Smooth muscle cell (in vitro differentiated cells): ENCODE measurements at regions not wholly inside any gene's neighbourhood (a gene's known extent, or its start where the extent isn't known, plus 50 kb on each side); places are given as distances from the start of the nearest gene placed in this dataset.

Experiments
- DNase-seq: peaks from one replicate; lab custom pipeline; 2025; ENCODE audit not compliant: unreplicated experiment; lab: John Stamatoyannopoulos, UW
- H2AFZ ChIP-seq: fragments of 200-600 bp; sonication (generic); 2 replicates; pipeline ENCODE4 v1.6.0; 2016; ENCODE audit warnings: antibody characterized with exemption, low read depth, mild to moderate bottlenecking
- H3F3A ChIP-seq: fragments of 200-600 bp; sonication (generic); 2 replicates; pipeline ENCODE4 v1.6.0; 2017; ENCODE audit warnings: antibody characterized with exemption, low read depth
- H3K27ac ChIP-seq: fragments of 200-600 bp; sonication (generic); 2 replicates; pipeline ENCODE4 v1.5.1; 2016; ENCODE audit warnings: low read depth, mild to moderate bottlenecking
- H3K27me3 ChIP-seq: fragments of 200-600 bp; sonication (generic); 2 replicates; pipeline ENCODE4 v1.6.1; 2016; ENCODE audit warnings: low read depth, mild to moderate bottlenecking
- H3K36me3 ChIP-seq: fragments of 200-600 bp; sonication (generic); 2 replicates; pipeline ENCODE4 v1.5.1; 2016; ENCODE audit warnings: low read depth
- H3K4me1 ChIP-seq: fragments of 200-600 bp; sonication (generic); 2 replicates; pipeline ENCODE4 v1.5.1; 2016; ENCODE audit warnings: low read depth
- H3K4me2 ChIP-seq: fragments of 200-600 bp; sonication (generic); 2 replicates; pipeline ENCODE4 v1.6.0; 2016; ENCODE audit warnings: mild to moderate bottlenecking
- H3K4me3 ChIP-seq: fragments of 200-600 bp; sonication (generic); 2 replicates; pipeline ENCODE4 v1.5.1; 2016; ENCODE audit warnings: mild to moderate bottlenecking
- H3K79me2 ChIP-seq: fragments of 200-600 bp; sonication (generic); 2 replicates; pipeline ENCODE4 v1.6.0; 2016; ENCODE audit warnings: low read depth, mild to moderate bottlenecking
- H3K9ac ChIP-seq: fragments of 200-600 bp; sonication (generic); 2 replicates; pipeline ENCODE4 v1.6.0; 2016; ENCODE audit warnings: low read depth
- H3K9me3 ChIP-seq: fragments of 200-600 bp; sonication (generic); replicated peaks from 2 replicates; pipeline ENCODE4 v1.5.1; 2016; ENCODE audit warnings: low read depth
- H4K20me1 ChIP-seq: fragments of 200-600 bp; sonication (generic); 2 replicates; pipeline ENCODE4 v1.6.0; 2016; ENCODE audit warnings: low read depth
- WGBS: methylation state at CpG from one replicate; pipeline ENCODE4 v1.1.7; 2016; ENCODE audit warnings: low lambda C conversion rate; 5-methylcytosine and 5-hydroxymethylcytosine counted together
- TF ChIP-seq, protein P1 (sequence below): fragments of 200-600 bp; sonication (generic); IDR thresholded peaks from 2 replicates; pipeline ENCODE4 v1.5.1; 2017; ENCODE audit warnings: borderline replicate concordance, mild to moderate bottlenecking, antibody characterized with exemption; ENCODE audit not compliant: insufficient read depth, poor library complexity, severe bottlenecking

GRCh38 chr7:89958525-89959068, 195.7 kb upstream of the STEAP1 start:
- DNase-seq: no peak

GRCh38 chr7:89966067-89966664, 188.1 kb upstream of the STEAP1 start:
- Histone ChIP-seq H3K79me2 (no peaks in the 10 kb centered on the region), H3F3A (no peaks in the 10 kb centered on the region), H3K27ac (no peak overlapping the region), H4K20me1 (no peaks in the 10 kb centered on the region), H3K9me3 (no peaks in the 10 kb centered on the region), H3K4me3 (no peak overlapping the region), H2AFZ (no peak overlapping the region), H3K27me3 (no peaks in the 10 kb centered on the region), H3K4me1 (no peaks in the 10 kb centered on the region), H3K9ac (no peak overlapping the region), H3K4me2 (no peak overlapping the region), H3K36me3 (no peaks in the 10 kb centered on the region)
- WGBS: 82% methylated on average over 4 of the region's 4 CpGs
- TF ChIP-seq, protein P1, sequence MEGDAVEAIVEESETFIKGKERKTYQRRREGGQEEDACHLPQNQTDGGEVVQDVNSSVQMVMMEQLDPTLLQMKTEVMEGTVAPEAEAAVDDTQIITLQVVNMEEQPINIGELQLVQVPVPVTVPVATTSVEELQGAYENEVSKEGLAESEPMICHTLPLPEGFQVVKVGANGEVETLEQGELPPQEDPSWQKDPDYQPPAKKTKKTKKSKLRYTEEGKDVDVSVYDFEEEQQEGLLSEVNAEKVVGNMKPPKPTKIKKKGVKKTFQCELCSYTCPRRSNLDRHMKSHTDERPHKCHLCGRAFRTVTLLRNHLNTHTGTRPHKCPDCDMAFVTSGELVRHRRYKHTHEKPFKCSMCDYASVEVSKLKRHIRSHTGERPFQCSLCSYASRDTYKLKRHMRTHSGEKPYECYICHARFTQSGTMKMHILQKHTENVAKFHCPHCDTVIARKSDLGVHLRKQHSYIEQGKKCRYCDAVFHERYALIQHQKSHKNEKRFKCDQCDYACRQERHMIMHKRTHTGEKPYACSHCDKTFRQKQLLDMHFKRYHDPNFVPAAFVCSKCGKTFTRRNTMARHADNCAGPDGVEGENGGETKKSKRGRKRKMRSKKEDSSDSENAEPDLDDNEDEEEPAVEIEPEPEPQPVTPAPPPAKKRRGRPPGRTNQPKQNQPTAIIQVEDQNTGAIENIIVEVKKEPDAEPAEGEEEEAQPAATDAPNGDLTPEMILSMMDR: no peak
- DNase-seq: no peak

More at GRCh38 chr7:89958525-89959068, 195.7 kb upstream of the STEAP1 start:
- Histone ChIP-seq H3K36me3 (no peaks in the 10 kb centered on the region), H3K4me1 (no peaks in the 10 kb centered on the region), H4K20me1 (no peaks in the 10 kb centered on the region), H3K9me3 (no peaks in the 10 kb centered on the region), H3K27ac (no peak overlapping the region), H3K4me3 (no peak overlapping the region), H3K4me2 (no peak overlapping the region), H3F3A (no peaks in the 10 kb centered on the region), H3K27me3 (no peaks in the 10 kb centered on the region), H3K79me2 (no peaks in the 10 kb centered on the region), H2AFZ (no peak overlapping the region), H3K9ac (no peak overlapping the region)
- TF ChIP-seq, protein P1: no peak

DNA sequence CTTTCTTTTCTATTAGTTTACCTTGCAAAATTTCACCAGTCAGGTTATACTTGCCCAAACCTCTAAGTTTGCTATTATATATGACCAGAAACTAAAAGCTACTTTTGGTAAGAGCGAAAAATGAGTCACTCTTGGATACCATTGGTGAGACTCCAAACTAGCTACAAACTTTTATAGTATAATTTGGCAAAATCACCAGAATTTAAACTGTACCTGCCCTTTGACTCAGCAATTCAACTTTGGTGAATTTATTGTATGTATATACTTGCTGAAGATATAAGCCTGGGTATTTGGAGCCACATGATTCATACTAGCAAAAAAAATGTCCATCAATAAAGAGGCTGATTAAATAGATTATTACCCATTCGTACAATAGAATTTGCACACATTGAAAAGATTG, 178.7 kb upstream of the STEAP1 start:
- Histone ChIP-seq H3K27me3 (no peaks in the 10 kb centered on the region), H3K36me3 (no peaks in the 10 kb centered on the region), H3F3A (no peaks in the 10 kb centered on the region), H3K27ac (no peak overlapping the region), H3K79me2 (no peaks in the 10 kb centered on the region), H3K4me3 (no peak overlapping the region), H3K9ac (no peak overlapping the region), H3K4me1 (no peaks in the 10 kb centered on the region), H4K20me1 (no peaks in the 10 kb centered on the region), H2AFZ (no peak overlapping the region), H3K4me2 (no peak overlapping the region), H3K9me3 (no peaks in the 10 kb centered on the region)
- no peak for DNase-seq
- TF ChIP-seq, protein P1: no peak
- WGBS: 86% methylated on average over 2 of the region's 2 CpGs

DNA sequence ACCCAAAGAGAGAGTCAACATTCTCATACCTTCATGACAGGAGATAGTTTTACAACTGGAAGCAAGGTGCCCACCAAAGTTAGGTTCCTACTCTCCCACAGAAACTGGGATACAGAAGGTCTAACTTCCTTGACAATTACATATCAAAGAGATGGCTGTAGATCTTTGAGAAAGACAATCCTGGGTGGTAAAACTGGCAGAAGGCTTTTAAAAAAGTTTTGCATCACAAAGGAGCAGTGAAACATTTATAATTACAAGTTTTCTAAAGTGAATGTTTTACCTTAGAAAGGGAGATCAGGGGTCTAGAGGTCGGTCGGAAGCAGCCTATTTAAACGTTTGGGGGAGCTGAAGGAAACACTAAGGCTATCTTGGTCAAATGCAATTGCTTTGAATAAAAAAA, 166.6 kb upstream of the STEAP1 start:
- 25% methylated on average over 3 of the region's 3 CpGs for WGBS
- Histone ChIP-seq H3K9me3 (no peaks in the 10 kb centered on the region), H3K4me2 (no peak overlapping the region), H3K27ac (no peak overlapping the region), H3K4me1 (no peaks in the 10 kb centered on the region), H3K27me3 (no peaks in the 10 kb centered on the region), H3K79me2 (no peaks in the 10 kb centered on the region), H3K9ac (no peak overlapping the region), H3F3A (no peaks in the 10 kb centered on the region), H3K36me3 (no peaks in the 10 kb centered on the region), H3K4me3 (no peak overlapping the region), H4K20me1 (no peaks in the 10 kb centered on the region), H2AFZ (no peak overlapping the region)
- no peak for DNase-seq
- TF ChIP-seq, protein P1: no peak
